IPS-15b (cell line): ENCODE measurements at regions not wholly inside any gene's neighbourhood (a gene's known extent, or its start where the extent isn't known, plus 50 kb on each side); places are given as distances from the start of the nearest gene placed in this dataset.

Experiments
- H3K27me3 ChIP-seq: one replicate; pipeline ENCODE4 v1.6.1; 2013; ENCODE audit warnings: low read length; ENCODE audit not compliant: control insufficient read depth, insufficient read depth
- H3K36me3 ChIP-seq: one replicate; pipeline ENCODE4 v1.6.1; 2013; ENCODE audit warnings: low read length; ENCODE audit not compliant: control insufficient read depth, insufficient read depth
- H3K4me1 ChIP-seq: one replicate; pipeline ENCODE4 v1.6.1; 2013; ENCODE audit warnings: mild to moderate bottlenecking, low read length; ENCODE audit not compliant: control insufficient read depth, insufficient read depth
- H3K4me3 ChIP-seq: one replicate; pipeline ENCODE4 v1.5.1; 2013; ENCODE audit warnings: low read depth, low read length
- H3K9ac ChIP-seq: one replicate; pipeline ENCODE4 v1.6.1; 2013; ENCODE audit warnings: low read depth, mild to moderate bottlenecking, low read length
- H3K9me3 ChIP-seq: one replicate; pipeline ENCODE4 v1.6.1; 2013; ENCODE audit warnings: mild to moderate bottlenecking, low read length; ENCODE audit not compliant: control insufficient read depth, insufficient read depth

GRCh38 chr21:20721151-20721550 is 277.1 kb upstream of the NCAM2 start:
- H3K9me3 ChIP-seq: no peaks in the 10 kb centered on the region
- H3K4me3 ChIP-seq: no peak overlapping the region
- no peaks in the 10 kb centered on the region for H3K4me1 ChIP-seq
- no peaks in the 10 kb centered on the region for H3K27me3 ChIP-seq
- H3K36me3 ChIP-seq: no peaks in the 10 kb centered on the region
- H3K9ac ChIP-seq: no peak overlapping the region

DNA sequence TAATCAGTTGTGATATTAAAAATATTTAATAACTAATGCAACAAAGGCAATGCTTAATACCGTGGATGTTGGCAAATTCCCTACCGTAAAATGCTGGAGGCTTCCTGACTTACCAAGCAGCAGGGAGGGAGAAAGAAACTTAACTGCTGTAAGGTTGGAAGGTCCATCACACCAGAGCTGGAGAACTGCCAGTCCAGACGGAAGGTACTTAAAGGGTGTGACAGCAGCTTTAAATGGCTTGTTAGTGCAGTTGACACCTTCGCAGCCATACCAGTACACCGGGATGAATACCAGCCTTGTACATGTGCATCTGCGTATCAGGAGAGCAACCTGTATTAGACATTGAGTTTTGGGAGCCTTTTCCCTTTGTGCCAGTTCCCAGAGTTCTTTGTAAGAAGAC is 269.5 kb upstream of the NCAM2 start:
- H3K27me3 ChIP-seq: no peaks in the 10 kb centered on the region
- H3K9me3 ChIP-seq: no peaks in the 10 kb centered on the region
- no peak overlapping the region for H3K4me3 ChIP-seq
- H3K9ac ChIP-seq: no peak overlapping the region
- no peaks in the 10 kb centered on the region for H3K4me1 ChIP-seq
- no peaks in the 10 kb centered on the region for H3K36me3 ChIP-seq

DNA sequence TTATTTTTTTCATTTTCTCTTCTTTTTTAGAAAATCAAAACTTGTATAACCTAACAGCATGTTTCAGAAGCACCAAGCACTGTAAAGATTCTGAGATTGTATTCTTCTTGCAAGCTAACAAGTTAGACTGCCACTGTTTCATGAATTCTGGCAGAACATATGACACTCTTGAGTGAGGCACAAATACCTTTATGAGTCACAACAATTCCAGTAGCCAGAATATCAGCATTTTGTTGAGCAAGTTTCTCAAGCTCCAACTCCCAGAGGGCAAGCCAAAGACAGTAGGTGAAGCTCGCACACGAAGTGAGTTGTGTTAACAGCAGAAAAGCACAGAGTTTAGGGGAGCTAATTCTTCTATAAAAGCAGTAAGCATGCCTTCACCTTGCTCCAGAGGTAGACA is 268.8 kb upstream of the NCAM2 start:
- H3K36me3 ChIP-seq: no peaks in the 10 kb centered on the region
- H3K27me3 ChIP-seq: no peaks in the 10 kb centered on the region
- H3K4me3 ChIP-seq: no peak overlapping the region
- no peaks in the 10 kb centered on the region for H3K9me3 ChIP-seq
- H3K9ac ChIP-seq: no peak overlapping the region
- no peaks in the 10 kb centered on the region for H3K4me1 ChIP-seq

- H3K27me3 ChIP-seq: no peaks in the 10 kb centered on the region
- H3K4me3 ChIP-seq: no peak overlapping the region
- no peaks in the 10 kb centered on the region for H3K9me3 ChIP-seq
- no peaks in the 10 kb centered on the region for H3K4me1 ChIP-seq
- H3K9ac ChIP-seq: no peak overlapping the region
- H3K36me3 ChIP-seq: no peaks in the 10 kb centered on the region
Measured at GRCh38 chr21:20730441-20730840, 267.8 kb upstream of the NCAM2 start.

DNA sequence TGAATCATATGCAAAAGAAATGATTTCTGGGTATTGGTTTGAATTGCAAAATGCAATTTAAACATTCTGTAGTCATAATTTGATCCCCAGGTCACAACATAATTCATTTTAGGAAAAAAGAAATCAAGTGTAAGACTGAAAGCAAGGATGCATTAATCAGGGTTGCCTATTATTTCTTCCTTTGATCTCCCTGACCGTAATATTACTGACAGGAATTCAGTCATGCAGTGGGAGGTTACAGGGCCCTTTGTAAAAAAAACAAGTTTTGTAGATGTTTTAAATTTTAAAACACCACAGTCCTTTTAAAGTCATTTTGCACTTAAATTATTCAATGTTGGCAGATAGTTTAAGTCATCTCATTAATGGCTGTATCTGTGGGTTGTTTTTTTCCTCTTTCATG is 263.0 kb upstream of the NCAM2 start:
- Histone ChIP-seq H3K4me3 (no peak overlapping the region), H3K27me3 (no peaks in the 10 kb centered on the region), H3K9ac (no peak overlapping the region), H3K36me3 (no peaks in the 10 kb centered on the region), H3K9me3 (no peaks in the 10 kb centered on the region), H3K4me1 (no peaks in the 10 kb centered on the region)

GRCh38 chr21:20737227-20737913 is 260.8 kb upstream of the NCAM2 start:
- no peak overlapping the region for H3K9ac ChIP-seq

GRCh38 chr21:20739421-20739820 is 258.8 kb upstream of the NCAM2 start:
- H3K4me1 ChIP-seq: no peaks in the 10 kb centered on the region
- H3K9me3 ChIP-seq: no peaks in the 10 kb centered on the region
- no peak overlapping the region for H3K9ac ChIP-seq
- H3K36me3 ChIP-seq: no peaks in the 10 kb centered on the region
- H3K4me3 ChIP-seq: no peak overlapping the region
- H3K27me3 ChIP-seq: no peaks in the 10 kb centered on the region

More at GRCh38 chr21:20737227-20737913, 260.8 kb upstream of the NCAM2 start:
- no peaks in the 10 kb centered on the region for H3K27me3 ChIP-seq
- H3K4me3 ChIP-seq: no peak overlapping the region
- H3K9me3 ChIP-seq: no peaks in the 10 kb centered on the region
- H3K36me3 ChIP-seq: no peaks in the 10 kb centered on the region
- no peaks in the 10 kb centered on the region for H3K4me1 ChIP-seq

GRCh38 chr21:20741445-20741844 is 256.8 kb upstream of the NCAM2 start:
- H3K36me3 ChIP-seq: no peaks in the 10 kb centered on the region
- no peak overlapping the region for H3K4me3 ChIP-seq
- H3K4me1 ChIP-seq: no peaks in the 10 kb centered on the region
- no peaks in the 10 kb centered on the region for H3K27me3 ChIP-seq
- no peaks in the 10 kb centered on the region for H3K9me3 ChIP-seq
- no peak overlapping the region for H3K9ac ChIP-seq

DNA sequence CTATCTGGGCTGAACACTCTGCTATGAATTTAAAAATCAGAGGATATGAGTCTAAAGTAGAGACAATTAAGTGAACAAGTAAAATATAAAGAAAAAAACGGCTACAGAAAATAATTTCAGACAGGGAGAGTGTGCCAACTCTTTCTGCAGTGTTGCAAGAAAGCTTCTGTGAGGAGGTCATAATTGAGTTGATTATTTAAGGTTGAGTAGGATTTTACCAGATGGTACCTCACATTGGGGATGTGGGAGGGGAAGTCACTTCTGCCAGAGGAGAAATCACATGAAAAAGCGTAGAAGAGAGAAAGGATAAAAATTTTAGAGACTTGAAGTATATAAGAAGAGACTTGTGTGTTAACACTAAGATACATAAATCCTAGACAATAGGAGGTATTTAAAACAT is 238.0 kb upstream of the NCAM2 start:
- Histone ChIP-seq H3K36me3 (no peaks in the 10 kb centered on the region), H3K4me1 (no peaks in the 10 kb centered on the region), H3K4me3 (no peak overlapping the region), H3K9me3 (no peaks in the 10 kb centered on the region), H3K27me3 (no peaks in the 10 kb centered on the region), H3K9ac (no peak overlapping the region)

GRCh38 chr21:20774737-20775136 is 223.5 kb upstream of the NCAM2 start:
- no peak overlapping the region for H3K9ac ChIP-seq
- H3K4me1 ChIP-seq: no peaks in the 10 kb centered on the region
- H3K27me3 ChIP-seq: no peaks in the 10 kb centered on the region
- no peaks in the 10 kb centered on the region for H3K36me3 ChIP-seq
- no peaks in the 10 kb centered on the region for H3K9me3 ChIP-seq
- no peak overlapping the region for H3K4me3 ChIP-seq

DNA sequence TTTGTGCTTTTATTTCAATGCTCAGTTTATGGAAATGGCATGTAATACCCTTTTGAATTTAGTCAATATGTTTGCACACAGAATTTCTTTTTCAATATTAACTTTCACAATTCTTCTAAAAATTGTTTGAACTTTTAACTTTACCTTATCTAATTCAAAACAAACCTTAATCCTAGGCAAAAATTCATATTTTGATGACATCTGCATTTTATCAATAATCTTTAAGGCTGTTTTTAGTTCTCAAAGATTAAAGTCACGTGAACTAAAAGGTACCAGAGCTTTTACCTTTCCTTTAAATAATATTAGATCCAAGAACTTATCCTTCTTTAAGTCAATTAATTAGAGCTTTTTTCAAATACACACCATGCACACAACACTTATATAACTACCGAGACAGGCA is 218.9 kb upstream of the NCAM2 start:
- Histone ChIP-seq H3K4me3 (no peak overlapping the region), H3K4me1 (no peaks in the 10 kb centered on the region), H3K36me3 (no peaks in the 10 kb centered on the region), H3K9ac (no peak overlapping the region), H3K9me3 (peaks cover 4% of the 10 kb centered on the region), H3K27me3 (no peaks in the 10 kb centered on the region)

DNA sequence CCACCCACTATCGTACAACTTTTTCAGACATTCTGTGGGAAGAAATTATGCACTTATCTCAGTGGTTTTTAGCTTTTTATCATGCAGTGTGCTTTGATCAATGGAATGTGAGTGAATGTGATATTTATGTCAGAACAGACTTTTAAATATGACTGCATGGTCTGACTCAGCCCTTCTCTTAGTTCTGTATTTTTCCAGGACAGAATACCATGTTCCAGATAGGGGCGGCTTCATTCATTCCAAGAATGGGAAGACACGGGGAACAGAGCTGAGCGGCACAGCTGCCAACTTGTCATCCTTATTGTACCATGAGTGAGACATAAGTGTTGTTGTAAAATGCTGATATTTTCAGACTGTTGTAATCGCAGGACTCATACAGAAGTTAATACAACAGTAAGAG is 214.6 kb upstream of the NCAM2 start:
- peaks cover 4% of the 10 kb centered on the region for H3K9me3 ChIP-seq
- H3K9ac ChIP-seq: no peak overlapping the region
- no peaks in the 10 kb centered on the region for H3K27me3 ChIP-seq

More for the DNA sequence above, 214.6 kb upstream of the NCAM2 start:
- H3K36me3 ChIP-seq: no peaks in the 10 kb centered on the region
- peaks cover 2% of the 10 kb centered on the region for H3K4me1 ChIP-seq
- H3K4me3 ChIP-seq: no peak overlapping the region
